WTC11 (cell line): ENCODE measurements at regions not wholly inside any gene's neighbourhood (a gene's known extent, or its start where the extent isn't known, plus 50 kb on each side); places are given as distances from the start of the nearest gene placed in this dataset.
"Not testable (repeated sequence)": the region's sequence is repeated elsewhere in the genome, so short reads cannot be mapped to it uniquely, and the experiment has no call there.

Experiments used
- ATAC-seq: fragments of 200-7000 bp; cut with Tn5 transposase; 2 replicates; pipeline ENCODE4 v1.10.0; 2021; ENCODE audit warnings: mild to moderate bottlenecking, moderate library complexity
- CTCF ChIA-PET: fragments of 300-600 bp; sonication (Branson Sonifier 250); formaldehyde crosslinking; loops from one replicate; lab custom pipeline; 2021; ENCODE audit warnings: antibody characterized with exemption; lab: Charles Lee
- POLR2A ChIA-PET: fragments of 350-600 bp; sonication (Branson Sonifier 250); formaldehyde crosslinking; loops from one replicate; lab custom pipeline; 2021; ENCODE audit warnings: antibody characterized with exemption; lab: Charles Lee
- DNase-seq: peaks from one replicate; pipeline ENCODE4 v3.0.0; 2021; ENCODE audit warnings: low spot score
- H3K27ac Mint-ChIP-seq: 2 replicates; pipeline ENCODE4 v1.8.0; 2021; ENCODE audit warnings: mixed read lengths
- H3K27me3 Mint-ChIP-seq: 2 replicates; pipeline ENCODE4 v1.8.0; 2021; ENCODE audit warnings: low read depth, mild to moderate bottlenecking, moderate library complexity, mixed read lengths
- H3K36me3 Mint-ChIP-seq: 2 replicates; pipeline ENCODE4 v1.8.0; 2021; ENCODE audit warnings: mixed read lengths
- H3K4me1 Mint-ChIP-seq: 2 replicates; pipeline ENCODE4 v1.8.0; 2022; ENCODE audit warnings: mixed read lengths
- H3K4me3 Mint-ChIP-seq: 2 replicates; pipeline ENCODE4 v1.8.0; 2021; ENCODE audit warnings: mild to moderate bottlenecking, moderate library complexity, mixed read lengths
- H3K9me3 Mint-ChIP-seq: 2 replicates; pipeline ENCODE4 v1.8.0; 2021; ENCODE audit warnings: mixed read lengths
- FOXP1 ChIP-seq: sonication (generic); formaldehyde crosslinking; IDR thresholded peaks from 2 replicates; pipeline ENCODE4 v1.8.0; 2022; ENCODE audit warnings: missing genetic modification reagents, mild to moderate bottlenecking, moderate library complexity, borderline replicate concordance
- GTF2I ChIP-seq: fragments of 250-450 bp; sonication (Bioruptor Pico); conservative IDR thresholded peaks from 2 replicates; pipeline ENCODE4 v1.4.0; 2021; ENCODE audit warnings: mild to moderate bottlenecking
- JUN ChIP-seq: sonication (generic); formaldehyde crosslinking; IDR thresholded peaks from 2 replicates; pipeline ENCODE4 v1.8.0; 2023; ENCODE audit warnings: mild to moderate bottlenecking, missing genetic modification reagents
- NFE2L1 ChIP-seq: sonication (generic); formaldehyde crosslinking; IDR thresholded peaks from 2 replicates; pipeline ENCODE4 v1.8.1; 2023; ENCODE audit warnings: missing genetic modification reagents
- OVOL2 ChIP-seq: fragments of 250-450 bp; sonication (Bioruptor Pico); IDR thresholded peaks from 2 replicates; pipeline ENCODE4 v1.9.0; 2021; ENCODE audit warnings: mild to moderate bottlenecking, borderline replicate concordance
- PRRX2 ChIP-seq: fragments of 250-450 bp; sonication (Bioruptor Pico); IDR thresholded peaks from 2 replicates; pipeline ENCODE4 v1.8.0; 2021; ENCODE audit warnings: mild to moderate bottlenecking
- RORB ChIP-seq: fragments of 250-450 bp; sonication (Bioruptor Pico); IDR thresholded peaks from 2 replicates; pipeline ENCODE4 v1.9.0; 2021; ENCODE audit warnings: mild to moderate bottlenecking
- SMAD4 ChIP-seq: sonication (generic); formaldehyde crosslinking; IDR thresholded peaks from 2 replicates; pipeline ENCODE4 v1.8.0; 2022; ENCODE audit warnings: mild to moderate bottlenecking, missing genetic modification reagents
- SP1 ChIP-seq: sonication (generic); formaldehyde crosslinking; conservative IDR thresholded peaks from 2 replicates; pipeline ENCODE4 v1.8.1; 2022; ENCODE audit warnings: missing genetic modification reagents
- STAT6 ChIP-seq: sonication (generic); formaldehyde crosslinking; conservative IDR thresholded peaks from 2 replicates; pipeline ENCODE4 v1.8.1; 2023; ENCODE audit warnings: mild to moderate bottlenecking, low read depth, missing genetic modification reagents, moderate library complexity
- TEAD1 ChIP-seq: sonication (generic); formaldehyde crosslinking; IDR thresholded peaks from 2 replicates; pipeline ENCODE4 v1.8.0; 2022; ENCODE audit warnings: mild to moderate bottlenecking, missing genetic modification reagents
- USF1 ChIP-seq: sonication (generic); formaldehyde crosslinking; IDR thresholded peaks from 2 replicates; pipeline ENCODE4 v1.8.0; 2022; ENCODE audit warnings: mild to moderate bottlenecking, missing genetic modification reagents
- ZNF232 ChIP-seq: sonication (generic); formaldehyde crosslinking; IDR thresholded peaks from 2 replicates; pipeline ENCODE4 v1.8.0; 2022; ENCODE audit warnings: mild to moderate bottlenecking, missing genetic modification reagents
- ZNF396 ChIP-seq: fragments of 250-450 bp; sonication (Bioruptor Pico); IDR thresholded peaks from 2 replicates; pipeline ENCODE4 v1.8.0; 2021; ENCODE audit warnings: mild to moderate bottlenecking, moderate library complexity, borderline replicate concordance
- ZNF423 ChIP-seq: fragments of 250-450 bp; sonication (Bioruptor Pico); IDR thresholded peaks from 2 replicates; pipeline ENCODE4 v2.1.2; 2022; ENCODE audit warnings: mild to moderate bottlenecking, moderate library complexity
- ZNF532 ChIP-seq: fragments of 250-450 bp; sonication (Bioruptor Pico); IDR thresholded peaks from 2 replicates; pipeline ENCODE4 v1.9.0; 2021; ENCODE audit warnings: mild to moderate bottlenecking, borderline replicate concordance
- ZSCAN18 ChIP-seq: fragments of 250-450 bp; sonication (Bioruptor Pico); IDR thresholded peaks from 2 replicates; pipeline ENCODE4 v2.1.2; 2022; ENCODE audit warnings: mild to moderate bottlenecking, moderate library complexity
- TF ChIP-seq, protein P1 (sequence below): sonication (generic); formaldehyde crosslinking; IDR thresholded peaks from 2 replicates; pipeline ENCODE4 v1.8.1; 2022; ENCODE audit warnings: low read depth, mild to moderate bottlenecking, moderate library complexity, missing genetic modification reagents, borderline replicate concordance
- TF ChIP-seq, protein P2 (sequence below): sonication (generic); formaldehyde crosslinking; IDR thresholded peaks from 2 replicates; pipeline ENCODE4 v1.8.0; 2022; ENCODE audit warnings: mild to moderate bottlenecking, missing genetic modification reagents
- TF ChIP-seq, protein P3 (sequence below): sonication (generic); formaldehyde crosslinking; IDR thresholded peaks from 2 replicates; pipeline ENCODE4 v1.8.1; 2022; ENCODE audit warnings: mild to moderate bottlenecking, moderate library complexity, missing genetic modification reagents
- TF ChIP-seq, protein P4 (sequence below): sonication (generic); formaldehyde crosslinking; IDR thresholded peaks from 2 replicates; pipeline ENCODE4 v1.8.0; 2023; ENCODE audit warnings: missing genetic modification reagents

DNA sequence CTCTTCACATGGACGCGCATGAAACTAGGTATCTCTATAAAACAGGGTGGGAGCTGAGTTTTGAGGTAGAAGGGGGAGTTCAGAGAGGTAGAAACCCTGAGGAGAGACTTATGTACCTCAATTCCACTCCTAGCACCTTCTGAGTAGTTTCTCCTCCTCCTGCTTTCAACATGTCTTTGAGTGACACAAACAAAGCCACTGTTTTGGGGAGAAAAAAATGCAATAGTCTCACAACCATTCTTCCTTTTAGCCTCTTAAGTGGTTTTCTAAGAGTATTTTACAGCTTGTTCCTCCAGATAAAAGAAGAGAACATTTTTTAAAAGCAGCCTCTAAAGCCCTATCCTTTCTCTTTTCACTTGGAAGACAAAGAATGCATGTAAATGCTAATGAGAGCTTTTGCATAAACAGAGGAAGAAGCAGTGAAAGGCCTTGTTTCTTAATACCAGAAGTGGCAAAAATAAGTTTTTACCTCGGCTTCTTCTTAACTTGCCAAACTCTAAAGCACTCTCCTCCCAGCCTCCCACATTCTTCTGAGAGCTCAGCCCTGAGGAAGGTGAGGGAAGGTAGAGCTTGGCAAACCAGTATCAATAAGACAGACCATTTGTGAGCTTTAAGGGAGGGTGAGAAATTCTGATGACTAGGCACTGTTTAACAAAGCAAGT, 1304.4 kb upstream of the ACVR2A start (continued):
- TF ChIP-seq STAT6 (no peak), JUN (CRISPR knock-in tag) (no peak), ZNF396 (peak; percentile 35; the same call in 1 of the 2 replicates), ZNF232 (CRISPR knock-in tag) (no peak), USF1 (CRISPR knock-in tag) (no peak), FOXP1 (CRISPR knock-in tag) (no peak), SP1 (CRISPR knock-in tag) (no peak), ZNF423 (CRISPR knock-in tag) (peak; percentile 25; the same call in 1 of the 2 replicates), SMAD4 (CRISPR knock-in tag) (no peak), NFE2L1 (CRISPR knock-in tag) (peak; percentile 56; the same call in 1 of the 2 replicates), RORB (CRISPR knock-in tag) (no peak), GTF2I (CRISPR knock-in tag) (no peak), OVOL2 (no peak)
- TF ChIP-seq, protein P1, sequence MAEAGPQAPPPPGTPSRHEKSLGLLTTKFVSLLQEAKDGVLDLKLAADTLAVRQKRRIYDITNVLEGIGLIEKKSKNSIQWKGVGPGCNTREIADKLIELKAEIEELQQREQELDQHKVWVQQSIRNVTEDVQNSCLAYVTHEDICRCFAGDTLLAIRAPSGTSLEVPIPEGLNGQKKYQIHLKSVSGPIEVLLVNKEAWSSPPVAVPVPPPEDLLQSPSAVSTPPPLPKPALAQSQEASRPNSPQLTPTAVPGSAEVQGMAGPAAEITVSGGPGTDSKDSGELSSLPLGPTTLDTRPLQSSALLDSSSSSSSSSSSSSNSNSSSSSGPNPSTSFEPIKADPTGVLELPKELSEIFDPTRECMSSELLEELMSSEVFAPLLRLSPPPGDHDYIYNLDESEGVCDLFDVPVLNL (CRISPR knock-in tag): no peak
- TF ChIP-seq, protein P2, sequence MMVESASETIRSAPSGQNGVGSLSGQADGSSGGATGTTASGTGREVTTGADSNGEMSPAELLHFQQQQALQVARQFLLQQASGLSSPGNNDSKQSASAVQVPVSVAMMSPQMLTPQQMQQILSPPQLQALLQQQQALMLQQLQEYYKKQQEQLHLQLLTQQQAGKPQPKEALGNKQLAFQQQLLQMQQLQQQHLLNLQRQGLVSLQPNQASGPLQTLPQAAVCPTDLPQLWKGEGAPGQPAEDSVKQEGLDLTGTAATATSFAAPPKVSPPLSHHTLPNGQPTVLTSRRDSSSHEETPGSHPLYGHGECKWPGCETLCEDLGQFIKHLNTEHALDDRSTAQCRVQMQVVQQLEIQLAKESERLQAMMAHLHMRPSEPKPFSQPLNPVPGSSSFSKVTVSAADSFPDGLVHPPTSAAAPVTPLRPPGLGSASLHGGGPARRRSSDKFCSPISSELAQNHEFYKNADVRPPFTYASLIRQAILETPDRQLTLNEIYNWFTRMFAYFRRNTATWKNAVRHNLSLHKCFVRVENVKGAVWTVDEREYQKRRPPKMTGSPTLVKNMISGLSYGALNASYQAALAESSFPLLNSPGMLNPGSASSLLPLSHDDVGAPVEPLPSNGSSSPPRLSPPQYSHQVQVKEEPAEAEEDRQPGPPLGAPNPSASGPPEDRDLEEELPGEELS (CRISPR knock-in tag): no peak
- TF ChIP-seq, protein P3, sequence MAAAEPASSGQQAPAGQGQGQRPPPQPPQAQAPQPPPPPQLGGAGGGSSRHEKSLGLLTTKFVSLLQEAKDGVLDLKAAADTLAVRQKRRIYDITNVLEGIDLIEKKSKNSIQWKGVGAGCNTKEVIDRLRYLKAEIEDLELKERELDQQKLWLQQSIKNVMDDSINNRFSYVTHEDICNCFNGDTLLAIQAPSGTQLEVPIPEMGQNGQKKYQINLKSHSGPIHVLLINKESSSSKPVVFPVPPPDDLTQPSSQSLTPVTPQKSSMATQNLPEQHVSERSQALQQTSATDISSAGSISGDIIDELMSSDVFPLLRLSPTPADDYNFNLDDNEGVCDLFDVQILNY (CRISPR knock-in tag): no peak
- TF ChIP-seq, protein P4, sequence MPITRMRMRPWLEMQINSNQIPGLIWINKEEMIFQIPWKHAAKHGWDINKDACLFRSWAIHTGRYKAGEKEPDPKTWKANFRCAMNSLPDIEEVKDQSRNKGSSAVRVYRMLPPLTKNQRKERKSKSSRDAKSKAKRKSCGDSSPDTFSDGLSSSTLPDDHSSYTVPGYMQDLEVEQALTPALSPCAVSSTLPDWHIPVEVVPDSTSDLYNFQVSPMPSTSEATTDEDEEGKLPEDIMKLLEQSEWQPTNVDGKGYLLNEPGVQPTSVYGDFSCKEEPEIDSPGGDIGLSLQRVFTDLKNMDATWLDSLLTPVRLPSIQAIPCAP (CRISPR knock-in tag): no peak

DNA sequence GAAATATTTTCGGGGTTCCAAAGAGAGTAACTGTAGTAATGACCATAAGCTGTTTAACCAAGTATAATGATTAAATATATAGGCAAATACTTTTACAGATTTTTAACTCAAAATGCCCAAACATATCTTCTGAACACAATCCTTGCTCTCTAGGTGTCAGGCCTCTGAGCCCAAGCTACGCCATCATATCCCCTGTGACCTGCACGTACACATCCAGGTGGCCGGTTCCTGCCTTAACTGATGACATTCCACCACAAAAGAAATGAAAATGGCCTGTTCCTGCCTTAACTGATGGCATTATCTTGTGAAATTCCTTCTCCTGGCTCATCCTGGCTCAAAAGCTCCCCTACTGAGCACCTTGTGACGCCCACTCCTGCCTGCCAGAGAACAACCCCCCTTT, 1305.1 kb upstream of the ACVR2A start:
- CTCF ChIA-PET, DNase-seq, ATAC-seq, H3K4me3 Mint-ChIP-seq, POLR2A ChIA-PET: not testable (repeated sequence)
- peaks cover 39% of the 10 kb centered on the region for H3K36me3 Mint-ChIP-seq
- H3K4me1 Mint-ChIP-seq: peaks cover 63% of the 10 kb centered on the region
- peaks cover 34% of the 10 kb centered on the region for H3K9me3 Mint-ChIP-seq
- peaks cover 17% of the 10 kb centered on the region for H3K27me3 Mint-ChIP-seq
- H3K27ac Mint-ChIP-seq: peak overlapping the region; percentile 98
- TF ChIP-seq PRRX2 (CRISPR knock-in tag) (peak; percentile 61; the same call in 1 of the 2 replicates), TEAD1 (CRISPR knock-in tag) (peak; percentile 72; the same call in 1 of the 2 replicates), ZSCAN18 (CRISPR knock-in tag) (0 out of 2 replicates have a peak, but pooled peaks have one; percentile 52), ZNF532 (CRISPR knock-in tag) (peak; percentile 91; the same call in 1 of the 2 replicates), ZNF423 (CRISPR knock-in tag) (peak; percentile 29; the same call in 1 of the 2 replicates)
- TF ChIP-seq, all 79 proteins: peak for 5; not testable (repeated sequence) for 74
